Peyer's patch (tissue), 4 donors: ENCODE measurements at regions not wholly inside any gene's neighbourhood (a gene's known extent, or its start where the extent isn't known, plus 50 kb on each side); places are given as distances from the start of the nearest gene placed in this dataset.

Experiments used
- DNase-seq, 3 donors: peaks; one replicate each; pipeline ENCODE4 v3.0.0-alpha.2; 2017 to 2019
- H3K27ac ChIP-seq, 4 donors: fragments of 200-600 bp; sonication (generic); one replicate each; pipeline ENCODE4 v1.5.1; 2016 to 2019
- H3K27me3 ChIP-seq, 2 donors: fragments of 200-600 bp; sonication (generic); one replicate each; pipeline ENCODE4 v1.5.1; 2019
- H3K36me3 ChIP-seq, 3 donors: fragments of 200-600 bp; sonication (generic); one replicate each; pipeline ENCODE4 v1.5.1; 2016 to 2019
- H3K4me1 ChIP-seq, 4 donors: fragments of 200-600 bp; sonication (generic); one replicate each; pipeline ENCODE4 v1.5.1; 2016 to 2019
- H3K4me3 ChIP-seq, 4 donors: fragments of 200-600 bp; sonication (generic); 1 replicate in 3 of 4; 2 replicates in 1 of 4; pipeline ENCODE4 v1.5.1; 2016 to 2019; ENCODE audit warnings: mild to moderate bottlenecking in 1 of 4
- H3K9me3 ChIP-seq, 4 donors: fragments of 200-600 bp; sonication (generic); one replicate each; pipeline ENCODE4 v1.5.1; 2016 to 2019; ENCODE audit warnings: mild to moderate bottlenecking in 1 of 4
- POLR2A ChIP-seq, 2 donors: fragments of 450-650 bp; IDR thresholded peaks; one replicate each; pipeline ENCODE4 v1.5.1; 2017; ENCODE audit warnings: antibody characterized with exemption in 2 of 2, mild to moderate bottlenecking in 2 of 2, moderate library complexity in 2 of 2
- TF ChIP-seq, protein P1 (sequence below), 6 experiments: fragments of 450-650 bp in 4 of 6; fragments of 200-600 bp in 2 of 6; sonication (generic) in 1 of 6; IDR thresholded peaks; one replicate each; pipeline ENCODE4 v1.5.1; 2017 to 2019; ENCODE audit warnings: antibody characterized with exemption in 6 of 6, mild to moderate bottlenecking in 3 of 6, moderate library complexity in 1 of 6

GRCh38 chr15:92326236-92326635 lies 67.4 kb upstream of the ST8SIA2 start:
- no peaks in the 10 kb centered on the region for H3K27me3 ChIP-seq
- H3K36me3 ChIP-seq, result no peaks in the 10 kb centered on the region
- H3K4me1 ChIP-seq, result no peaks in the 10 kb centered on the region
- no peak for TF ChIP-seq POLR2A (IDR thresholded peaks at IDR 0.05)
- TF ChIP-seq, protein P1, sequence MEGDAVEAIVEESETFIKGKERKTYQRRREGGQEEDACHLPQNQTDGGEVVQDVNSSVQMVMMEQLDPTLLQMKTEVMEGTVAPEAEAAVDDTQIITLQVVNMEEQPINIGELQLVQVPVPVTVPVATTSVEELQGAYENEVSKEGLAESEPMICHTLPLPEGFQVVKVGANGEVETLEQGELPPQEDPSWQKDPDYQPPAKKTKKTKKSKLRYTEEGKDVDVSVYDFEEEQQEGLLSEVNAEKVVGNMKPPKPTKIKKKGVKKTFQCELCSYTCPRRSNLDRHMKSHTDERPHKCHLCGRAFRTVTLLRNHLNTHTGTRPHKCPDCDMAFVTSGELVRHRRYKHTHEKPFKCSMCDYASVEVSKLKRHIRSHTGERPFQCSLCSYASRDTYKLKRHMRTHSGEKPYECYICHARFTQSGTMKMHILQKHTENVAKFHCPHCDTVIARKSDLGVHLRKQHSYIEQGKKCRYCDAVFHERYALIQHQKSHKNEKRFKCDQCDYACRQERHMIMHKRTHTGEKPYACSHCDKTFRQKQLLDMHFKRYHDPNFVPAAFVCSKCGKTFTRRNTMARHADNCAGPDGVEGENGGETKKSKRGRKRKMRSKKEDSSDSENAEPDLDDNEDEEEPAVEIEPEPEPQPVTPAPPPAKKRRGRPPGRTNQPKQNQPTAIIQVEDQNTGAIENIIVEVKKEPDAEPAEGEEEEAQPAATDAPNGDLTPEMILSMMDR (IDR thresholded peaks at IDR 0.05), result no peak
- no peak overlapping the region for H3K27ac ChIP-seq
- H3K9me3 ChIP-seq, result no peaks in the 10 kb centered on the region
- no peak overlapping the region for H3K4me3 ChIP-seq
- no peak for DNase-seq

DNA sequence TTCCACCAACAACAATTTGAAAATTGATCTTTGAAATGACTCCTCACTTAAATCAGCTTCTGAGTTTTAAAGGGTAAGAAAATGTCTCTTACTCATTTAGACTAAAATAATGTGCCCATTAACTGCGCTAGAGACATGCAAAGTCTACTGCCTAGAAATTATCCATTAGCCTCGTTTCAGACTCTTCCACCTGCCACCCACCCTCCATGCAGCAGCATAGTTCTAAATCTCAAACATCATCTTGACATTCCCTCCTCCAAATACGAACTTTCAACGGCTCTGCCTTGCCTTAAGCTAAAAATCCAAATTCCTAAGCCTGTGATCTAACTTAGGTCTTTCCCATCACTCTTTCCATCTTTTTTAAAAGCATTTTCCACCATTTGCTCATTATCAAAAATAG lies 66.6 kb upstream of the ST8SIA2 start:
- TF ChIP-seq, protein P1 (IDR thresholded peaks at IDR 0.05), result no peak
- TF ChIP-seq POLR2A (IDR thresholded peaks at IDR 0.05), result no peak
- Histone ChIP-seq H3K27ac (no peak overlapping the region), H3K9me3 (no peaks in the 10 kb centered on the region), H3K4me3 (no peak overlapping the region), H3K27me3 (no peaks in the 10 kb centered on the region), H3K4me1 (no peaks in the 10 kb centered on the region), H3K36me3 (no peaks in the 10 kb centered on the region)
- DNase-seq, result no peak

DNA sequence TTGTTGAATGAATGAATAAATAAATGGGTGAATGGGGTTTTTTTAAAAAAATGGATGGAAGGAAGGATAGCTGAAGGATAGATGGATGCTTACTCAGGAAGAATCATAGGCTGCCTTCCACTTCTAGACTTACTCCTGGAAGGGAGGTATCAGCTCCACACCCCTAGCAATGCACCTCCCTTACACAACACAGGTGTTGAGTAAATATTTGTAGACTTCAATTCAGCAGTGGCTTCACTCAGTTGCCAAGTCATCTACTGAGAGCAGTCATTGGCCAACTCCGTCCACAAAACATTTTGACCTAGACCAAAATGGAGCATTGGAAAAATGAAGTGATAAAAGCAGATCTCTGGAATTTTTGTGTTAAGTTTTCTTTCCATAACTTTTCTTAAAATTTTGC lies 65.5 kb upstream of the ST8SIA2 start:
- Histone ChIP-seq H3K9me3 (no peaks in the 10 kb centered on the region), H3K27ac (no peak overlapping the region), H3K4me1 (no peaks in the 10 kb centered on the region), H3K4me3 (no peak overlapping the region), H3K36me3 (no peaks in the 10 kb centered on the region), H3K27me3 (no peaks in the 10 kb centered on the region)
- TF ChIP-seq, protein P1 (IDR thresholded peaks at IDR 0.05), result no peak
- no peak for TF ChIP-seq POLR2A (IDR thresholded peaks at IDR 0.05)
- DNase-seq, result no peak

- no peaks in the 10 kb centered on the region for H3K27me3 ChIP-seq
- no peak for DNase-seq
- TF ChIP-seq POLR2A (IDR thresholded peaks at IDR 0.05), result no peak
- TF ChIP-seq, protein P1 (IDR thresholded peaks at IDR 0.05), result no peak
Measured at GRCh38 chr15:92332125-92332899, 61.4 kb upstream of the ST8SIA2 start.

DNA sequence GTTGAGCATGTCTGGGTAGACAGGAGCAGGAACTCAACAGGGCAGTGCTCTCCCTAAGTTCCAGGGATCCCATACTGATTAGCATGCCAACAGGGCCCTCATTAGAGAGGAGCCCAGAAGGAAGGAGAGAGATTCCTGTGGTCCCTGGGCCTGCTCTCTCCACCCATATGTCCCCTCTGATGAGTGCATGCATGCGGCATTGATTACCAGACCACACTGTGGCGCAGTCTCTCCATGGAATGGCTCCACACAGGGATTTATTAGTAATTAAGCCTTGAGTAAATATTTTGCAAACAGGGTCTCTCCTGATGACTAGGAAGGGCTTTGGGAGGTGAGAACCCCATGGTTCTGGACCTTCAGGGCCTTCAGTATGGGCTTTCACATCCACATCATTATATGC lies 60.0 kb upstream of the ST8SIA2 start:
- Histone ChIP-seq H3K36me3 (no peaks in the 10 kb centered on the region), H3K9me3 (no peaks in the 10 kb centered on the region), H3K27me3 (no peaks in the 10 kb centered on the region), H3K27ac (no peak overlapping the region), H3K4me3 (no peak overlapping the region), H3K4me1 (no peaks in the 10 kb centered on the region)
- no peak for DNase-seq
- TF ChIP-seq, protein P1 (IDR thresholded peaks at IDR 0.05), result no peak
- no peak for TF ChIP-seq POLR2A (IDR thresholded peaks at IDR 0.05)

More at GRCh38 chr15:92332125-92332899, 61.4 kb upstream of the ST8SIA2 start:
- no peaks in the 10 kb centered on the region for H3K4me1 ChIP-seq
- H3K4me3 ChIP-seq, result no peak overlapping the region
- no peak overlapping the region for H3K27ac ChIP-seq
- no peaks in the 10 kb centered on the region for H3K36me3 ChIP-seq
- H3K9me3 ChIP-seq, result no peaks in the 10 kb centered on the region
